ENCODE measurements at regions not wholly inside any gene's neighbourhood (a gene's known extent, or its start where the extent isn't known, plus 50 kb on each side); places are given as distances from the start of the nearest gene placed in this dataset.
A peak's percentile ranks its signal among the peaks of the same experiment; 100 is the strongest.
"Not testable (repeated sequence)": the region's sequence is repeated elsewhere in the genome, so short reads cannot be mapped to it uniquely, and the experiment has no call there.

GRCh38 chr21:15211491-15212133, 146.8 kb upstream of the NRIP1 start:
- no peak for TF ChIP-seq CTCF (IDR thresholded peaks at IDR 0.05; ENCODE audit: borderline replicate concordance)
- no peaks in the 10 kb centered on the region for H3K9me3 ChIP-seq (replicated peaks)
- intact Hi-C loops (cut with micrococcal nuclease) = no loop called here
- H3K4me1 ChIP-seq = peaks cover 19% of the 10 kb centered on the region
- H3K27me3 ChIP-seq (ENCODE audit: low read depth) = no peaks in the 10 kb centered on the region
- no peaks in the 10 kb centered on the region for H3K36me3 ChIP-seq
- H3K4me3 ChIP-seq = no peak overlapping the region
- no peak for DNase-seq
- H3K27ac ChIP-seq (replicated peaks) = no peak overlapping the region

GRCh38 chr21:15212206-15212605, 147.4 kb upstream of the NRIP1 start:
- intact Hi-C loops (cut with micrococcal nuclease) = no loop called here
- no peaks in the 10 kb centered on the region for H3K27me3 ChIP-seq (ENCODE audit: low read depth)

GRCh38 chr21:15218476-15218875, 153.7 kb upstream of the NRIP1 start:
- DNase-seq; intact Hi-C loops (cut with micrococcal nuclease); H3K9me3 ChIP-seq (replicated peaks); H3K27ac ChIP-seq (replicated peaks); H3K27me3 ChIP-seq (ENCODE audit: low read depth); H3K36me3 ChIP-seq; H3K4me3 ChIP-seq: not testable (repeated sequence)
- peaks cover 23% of the 10 kb centered on the region for H3K4me1 ChIP-seq

More at GRCh38 chr21:15212206-15212605, 147.4 kb upstream of the NRIP1 start:
- no peak overlapping the region for H3K27ac ChIP-seq (replicated peaks)
- DNase-seq = no peak
- no peaks in the 10 kb centered on the region for H3K36me3 ChIP-seq
- TF ChIP-seq CTCF (IDR thresholded peaks at IDR 0.05; ENCODE audit: borderline replicate concordance) = no peak
- H3K4me1 ChIP-seq = peaks cover 19% of the 10 kb centered on the region
- H3K4me3 ChIP-seq = no peak overlapping the region
- H3K9me3 ChIP-seq (replicated peaks) = no peaks in the 10 kb centered on the region

- intact Hi-C loops (cut with micrococcal nuclease) = no loop called here
- Histone ChIP-seq H3K4me3 (no peak overlapping the region), H3K9me3 (replicated peaks) (no peaks in the 10 kb centered on the region), H3K36me3 (no peaks in the 10 kb centered on the region), H3K27ac (replicated peaks) (no peak overlapping the region), H3K4me1 (peaks cover 23% of the 10 kb centered on the region), H3K27me3 (ENCODE audit: low read depth) (no peaks in the 10 kb centered on the region)
- TF ChIP-seq CTCF (IDR thresholded peaks at IDR 0.05; ENCODE audit: borderline replicate concordance) = no peak
- no peak for DNase-seq
These were observed 154.2 kb upstream of the NRIP1 start for GRCh38 chr21:15219039-15219438.

- intact Hi-C loops (cut with micrococcal nuclease) = no loop called here
- no peak overlapping the region for H3K27ac ChIP-seq (replicated peaks)
- no peaks in the 10 kb centered on the region for H3K27me3 ChIP-seq (ENCODE audit: low read depth)
- no peak for DNase-seq
- TF ChIP-seq CTCF (IDR thresholded peaks at IDR 0.05; ENCODE audit: borderline replicate concordance) = no peak
- peaks cover 23% of the 10 kb centered on the region for H3K4me1 ChIP-seq
- H3K9me3 ChIP-seq (replicated peaks) = no peaks in the 10 kb centered on the region
- H3K4me3 ChIP-seq = no peak overlapping the region
- no peaks in the 10 kb centered on the region for H3K36me3 ChIP-seq
These were observed 155.1 kb upstream of the NRIP1 start for GRCh38 chr21:15219894-15220293.

- H3K4me3 ChIP-seq = no peak overlapping the region
- no peaks in the 10 kb centered on the region for H3K36me3 ChIP-seq
- no peak for TF ChIP-seq CTCF (IDR thresholded peaks at IDR 0.05; ENCODE audit: borderline replicate concordance)
- DNase-seq = peak; percentile 41
- H3K9me3 ChIP-seq (replicated peaks) = no peaks in the 10 kb centered on the region
- peaks cover 23% of the 10 kb centered on the region for H3K4me1 ChIP-seq
- intact Hi-C loops (cut with micrococcal nuclease) = no loop called here
- no peaks in the 10 kb centered on the region for H3K27me3 ChIP-seq (ENCODE audit: low read depth)
- H3K27ac ChIP-seq (replicated peaks) = peak overlapping the region; percentile 50
These were observed 157.1 kb upstream of the NRIP1 start for GRCh38 chr21:15221799-15222386.

All from left ventricle myocardium inferior (tissue), 1 donor.